ENCODE measurements at regions not wholly inside any gene's neighbourhood (a gene's known extent, or its start where the extent isn't known, plus 50 kb on each side); places are given as distances from the start of the nearest gene placed in this dataset.
"Not testable (repeated sequence)": the region's sequence is repeated elsewhere in the genome, so short reads cannot be mapped to it uniquely, and the experiment has no call there.

DNA sequence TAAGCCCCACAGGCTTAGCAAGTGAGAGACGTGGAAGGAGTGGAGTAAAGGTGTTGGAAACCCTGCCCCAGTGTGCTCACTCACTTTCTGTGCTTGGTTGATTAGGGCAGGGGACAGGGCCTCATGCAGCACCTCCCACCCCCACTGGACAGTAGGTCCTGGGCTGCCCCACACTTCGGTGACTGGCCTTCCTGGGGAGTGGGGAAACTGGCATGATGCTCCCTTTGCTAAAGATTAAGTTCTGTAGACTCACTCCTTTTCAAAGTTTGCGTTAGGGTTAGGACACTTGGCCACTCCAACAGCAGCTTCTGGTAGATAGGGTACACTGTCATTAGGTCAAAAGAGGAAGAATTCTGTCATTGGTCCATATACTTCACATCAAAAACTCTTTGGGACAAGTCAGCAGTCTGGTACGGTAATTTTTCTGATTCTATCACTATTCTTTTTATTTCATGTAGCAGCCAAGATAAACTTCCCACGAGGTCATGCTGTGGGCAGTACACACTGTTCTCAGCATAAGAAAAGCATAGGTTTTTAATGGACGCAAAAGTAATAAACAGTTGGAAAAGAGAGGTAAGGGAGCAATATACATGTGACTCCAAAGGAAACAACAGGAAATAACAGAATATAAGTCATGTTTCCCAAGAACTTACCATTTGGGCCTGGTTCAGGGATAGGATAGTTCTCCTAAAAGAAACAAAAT lies 106.6 kb upstream of the TERB2 start:
- H3K9me3 Mint-ChIP-seq (ENCODE audit: unreplicated experiment); H3K27me3 Mint-ChIP-seq (ENCODE audit: unreplicated experiment); DNase-seq (ENCODE audit: low spot score); H3K4me3 Mint-ChIP-seq (ENCODE audit: unreplicated experiment); H3K36me3 Mint-ChIP-seq (ENCODE audit: low read depth, unreplicated experiment): not testable (repeated sequence)
- Mint-ChIP-seq H3K4me1 (ENCODE audit: unreplicated experiment) (peaks cover 16% of the 10 kb centered on the region), H3K27ac (ENCODE audit: unreplicated experiment) (peak overlapping the region; percentile 38)

DNA sequence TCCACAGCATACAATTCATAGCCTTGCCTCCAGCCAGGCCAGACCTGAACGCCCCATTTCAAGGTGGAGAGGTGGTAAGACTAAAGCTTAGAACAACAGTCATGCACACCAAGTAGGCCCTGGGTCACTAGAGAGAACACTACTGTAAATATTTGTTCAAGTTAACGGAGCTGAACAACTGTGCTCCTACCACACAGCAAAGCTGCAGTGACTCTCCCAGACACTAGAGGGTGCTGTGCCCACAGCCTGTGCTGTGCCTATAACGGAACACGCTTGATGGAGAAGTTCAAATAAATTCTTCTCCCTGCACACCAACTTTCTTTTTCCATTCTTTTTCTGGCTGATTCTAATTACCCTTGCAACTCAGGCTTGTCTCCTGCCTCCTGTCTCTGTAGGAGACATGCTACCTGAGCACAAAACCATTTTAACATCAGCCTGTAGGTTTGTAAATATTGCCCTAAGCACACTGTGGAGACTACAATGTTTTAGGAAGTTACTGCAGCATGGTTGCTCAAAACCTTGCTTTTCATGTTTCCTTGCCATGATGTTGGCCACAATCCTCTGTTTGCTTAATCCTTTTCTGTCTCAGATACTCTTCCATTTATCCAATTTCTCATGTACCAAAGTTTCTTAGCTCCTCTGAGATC lies 103.1 kb upstream of the TERB2 start:
- peaks cover 16% of the 10 kb centered on the region for H3K4me1 Mint-ChIP-seq (ENCODE audit: unreplicated experiment)
- peak; percentile 81 for DNase-seq (ENCODE audit: low spot score)
- H3K27me3 Mint-ChIP-seq (ENCODE audit: unreplicated experiment); H3K9me3 Mint-ChIP-seq (ENCODE audit: unreplicated experiment); H3K4me3 Mint-ChIP-seq (ENCODE audit: unreplicated experiment); H3K36me3 Mint-ChIP-seq (ENCODE audit: low read depth, unreplicated experiment); H3K27ac Mint-ChIP-seq (ENCODE audit: unreplicated experiment): not testable (repeated sequence)
- TF ChIP-seq, protein P1, sequence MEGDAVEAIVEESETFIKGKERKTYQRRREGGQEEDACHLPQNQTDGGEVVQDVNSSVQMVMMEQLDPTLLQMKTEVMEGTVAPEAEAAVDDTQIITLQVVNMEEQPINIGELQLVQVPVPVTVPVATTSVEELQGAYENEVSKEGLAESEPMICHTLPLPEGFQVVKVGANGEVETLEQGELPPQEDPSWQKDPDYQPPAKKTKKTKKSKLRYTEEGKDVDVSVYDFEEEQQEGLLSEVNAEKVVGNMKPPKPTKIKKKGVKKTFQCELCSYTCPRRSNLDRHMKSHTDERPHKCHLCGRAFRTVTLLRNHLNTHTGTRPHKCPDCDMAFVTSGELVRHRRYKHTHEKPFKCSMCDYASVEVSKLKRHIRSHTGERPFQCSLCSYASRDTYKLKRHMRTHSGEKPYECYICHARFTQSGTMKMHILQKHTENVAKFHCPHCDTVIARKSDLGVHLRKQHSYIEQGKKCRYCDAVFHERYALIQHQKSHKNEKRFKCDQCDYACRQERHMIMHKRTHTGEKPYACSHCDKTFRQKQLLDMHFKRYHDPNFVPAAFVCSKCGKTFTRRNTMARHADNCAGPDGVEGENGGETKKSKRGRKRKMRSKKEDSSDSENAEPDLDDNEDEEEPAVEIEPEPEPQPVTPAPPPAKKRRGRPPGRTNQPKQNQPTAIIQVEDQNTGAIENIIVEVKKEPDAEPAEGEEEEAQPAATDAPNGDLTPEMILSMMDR (IDR thresholded peaks at IDR 0.05; ENCODE audit: unreplicated experiment) = peak; percentile 71

DNA sequence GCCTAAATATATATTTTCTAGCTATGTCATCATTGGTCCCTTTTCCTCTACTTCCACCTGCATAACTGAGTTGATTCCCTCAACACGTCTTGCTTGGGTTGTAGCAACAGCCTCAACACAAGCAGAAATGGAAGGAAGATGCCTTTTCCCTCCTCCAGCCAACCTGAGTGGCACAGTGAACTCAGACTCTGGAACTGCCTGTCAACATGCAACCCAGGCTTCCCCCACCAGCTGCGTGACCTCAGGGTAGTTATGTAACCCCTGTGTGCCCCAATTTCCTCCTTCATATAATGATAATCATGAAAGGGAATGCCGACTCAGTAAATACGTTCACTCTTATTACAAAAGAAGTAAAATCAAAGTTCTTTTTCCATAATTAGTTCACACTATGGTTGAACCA lies 101.8 kb upstream of the TERB2 start:
- not testable (repeated sequence) for H3K27ac Mint-ChIP-seq (ENCODE audit: unreplicated experiment); H3K36me3 Mint-ChIP-seq (ENCODE audit: low read depth, unreplicated experiment); H3K4me3 Mint-ChIP-seq (ENCODE audit: unreplicated experiment); H3K9me3 Mint-ChIP-seq (ENCODE audit: unreplicated experiment); H3K27me3 Mint-ChIP-seq (ENCODE audit: unreplicated experiment); DNase-seq (ENCODE audit: low spot score)
- peaks cover 16% of the 10 kb centered on the region for H3K4me1 Mint-ChIP-seq (ENCODE audit: unreplicated experiment)

DNA sequence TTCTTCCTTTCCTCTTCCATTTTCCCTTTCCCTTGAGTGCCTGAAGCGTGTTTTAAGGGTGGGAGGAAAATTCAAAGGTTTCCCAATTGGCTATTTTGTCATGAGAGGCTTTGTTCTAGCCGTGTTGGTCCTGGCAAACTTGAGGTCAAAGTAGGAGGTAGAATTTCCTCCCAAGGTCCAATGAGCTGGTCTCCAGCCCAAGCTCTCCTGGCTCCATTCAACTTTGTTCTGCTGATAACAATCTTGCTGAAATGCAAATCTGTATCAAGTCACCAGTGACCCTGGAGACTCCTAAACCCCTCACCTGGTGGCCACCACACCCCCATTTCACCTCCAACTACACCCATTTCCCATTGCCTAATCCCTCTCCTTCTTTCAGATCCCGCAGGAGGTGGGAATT lies 100.2 kb upstream of the TERB2 start:
- not testable (repeated sequence) for H3K9me3 Mint-ChIP-seq (ENCODE audit: unreplicated experiment); H3K4me3 Mint-ChIP-seq (ENCODE audit: unreplicated experiment); DNase-seq (ENCODE audit: low spot score); H3K36me3 Mint-ChIP-seq (ENCODE audit: low read depth, unreplicated experiment); H3K27me3 Mint-ChIP-seq (ENCODE audit: unreplicated experiment); H3K27ac Mint-ChIP-seq (ENCODE audit: unreplicated experiment)
- peaks cover 16% of the 10 kb centered on the region for H3K4me1 Mint-ChIP-seq (ENCODE audit: unreplicated experiment)

DNA sequence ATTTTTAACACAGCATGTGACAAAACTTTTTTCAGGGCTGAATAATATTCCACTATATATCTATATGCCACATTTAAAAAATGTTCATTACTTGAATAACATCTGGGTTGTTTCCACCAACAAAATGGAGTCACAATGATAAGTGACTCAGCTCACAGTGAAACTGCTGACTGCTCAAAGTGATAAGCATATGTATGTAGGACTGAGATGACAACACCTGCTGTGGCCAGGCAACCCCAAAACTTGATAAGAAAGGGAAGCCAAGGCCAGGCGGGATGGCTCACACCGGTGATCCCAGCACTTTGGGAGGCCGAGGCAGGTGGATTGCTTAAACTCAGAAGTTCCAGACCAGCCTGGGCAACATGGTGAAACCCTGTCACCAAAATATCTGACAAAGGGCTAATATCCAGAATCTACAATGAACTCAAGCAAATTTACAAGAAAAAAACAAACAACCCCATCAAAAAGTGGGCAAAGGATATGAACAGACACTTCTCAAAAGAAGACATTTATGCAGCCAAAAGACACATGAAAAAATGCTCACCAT lies 99.2 kb upstream of the TERB2 start:
- DNase-seq (ENCODE audit: low spot score); H3K27me3 Mint-ChIP-seq (ENCODE audit: unreplicated experiment); H3K9me3 Mint-ChIP-seq (ENCODE audit: unreplicated experiment); H3K4me3 Mint-ChIP-seq (ENCODE audit: unreplicated experiment); H3K27ac Mint-ChIP-seq (ENCODE audit: unreplicated experiment): not testable (repeated sequence)
- Mint-ChIP-seq H3K36me3 (ENCODE audit: low read depth, unreplicated experiment) (peaks cover 14% of the 10 kb centered on the region), H3K4me1 (ENCODE audit: unreplicated experiment) (peaks cover 13% of the 10 kb centered on the region)

DNA sequence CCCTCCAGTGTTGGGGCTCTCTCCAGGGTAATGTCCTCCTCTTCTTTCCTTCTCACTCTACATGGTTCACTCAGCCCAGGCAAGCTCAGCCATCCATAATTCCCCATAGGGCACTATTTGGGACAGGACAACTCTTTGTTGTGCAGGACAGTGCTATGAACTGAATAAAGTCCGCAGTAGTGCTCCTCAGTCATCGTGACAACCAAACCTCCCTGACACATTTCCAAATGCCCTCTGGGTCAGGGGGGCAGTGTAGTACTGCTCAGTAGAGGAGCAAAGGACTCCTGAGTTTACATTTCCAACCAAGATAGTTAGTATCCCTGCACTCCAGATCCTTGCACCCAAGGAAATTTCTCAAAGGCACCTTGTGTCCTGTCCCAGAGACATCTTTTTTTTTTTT lies 97.4 kb upstream of the TERB2 start:
- not testable (repeated sequence) for H3K9me3 Mint-ChIP-seq (ENCODE audit: unreplicated experiment); H3K4me3 Mint-ChIP-seq (ENCODE audit: unreplicated experiment); H3K27ac Mint-ChIP-seq (ENCODE audit: unreplicated experiment); DNase-seq (ENCODE audit: low spot score); H3K4me1 Mint-ChIP-seq (ENCODE audit: unreplicated experiment); H3K27me3 Mint-ChIP-seq (ENCODE audit: unreplicated experiment)
- peaks cover 20% of the 10 kb centered on the region for H3K36me3 Mint-ChIP-seq (ENCODE audit: low read depth, unreplicated experiment)

DNA sequence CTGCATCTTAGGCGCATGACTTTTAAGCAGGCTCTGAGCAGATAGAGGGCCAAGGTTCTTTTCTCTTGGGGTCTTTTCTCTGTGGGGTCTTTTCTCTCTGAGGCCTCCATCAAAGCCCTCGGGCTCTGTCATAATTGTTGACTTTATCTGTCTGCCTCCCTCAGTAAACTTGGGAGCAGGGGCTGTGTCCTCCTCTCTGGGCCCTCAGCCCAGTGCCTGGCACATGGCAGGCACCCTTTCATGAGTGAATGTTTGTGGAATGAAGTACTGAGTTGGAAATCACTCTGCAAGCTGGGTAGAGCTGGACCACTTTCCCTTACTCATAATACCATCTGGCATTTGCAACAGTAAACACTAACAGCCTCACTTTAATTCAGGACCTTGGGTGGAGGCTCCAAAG lies 96.3 kb upstream of the TERB2 start:
- H3K27me3 Mint-ChIP-seq (ENCODE audit: unreplicated experiment); H3K9me3 Mint-ChIP-seq (ENCODE audit: unreplicated experiment); H3K4me3 Mint-ChIP-seq (ENCODE audit: unreplicated experiment); DNase-seq (ENCODE audit: low spot score); H3K27ac Mint-ChIP-seq (ENCODE audit: unreplicated experiment); H3K4me1 Mint-ChIP-seq (ENCODE audit: unreplicated experiment): not testable (repeated sequence)
- H3K36me3 Mint-ChIP-seq (ENCODE audit: low read depth, unreplicated experiment) = peaks cover 20% of the 10 kb centered on the region

DNA sequence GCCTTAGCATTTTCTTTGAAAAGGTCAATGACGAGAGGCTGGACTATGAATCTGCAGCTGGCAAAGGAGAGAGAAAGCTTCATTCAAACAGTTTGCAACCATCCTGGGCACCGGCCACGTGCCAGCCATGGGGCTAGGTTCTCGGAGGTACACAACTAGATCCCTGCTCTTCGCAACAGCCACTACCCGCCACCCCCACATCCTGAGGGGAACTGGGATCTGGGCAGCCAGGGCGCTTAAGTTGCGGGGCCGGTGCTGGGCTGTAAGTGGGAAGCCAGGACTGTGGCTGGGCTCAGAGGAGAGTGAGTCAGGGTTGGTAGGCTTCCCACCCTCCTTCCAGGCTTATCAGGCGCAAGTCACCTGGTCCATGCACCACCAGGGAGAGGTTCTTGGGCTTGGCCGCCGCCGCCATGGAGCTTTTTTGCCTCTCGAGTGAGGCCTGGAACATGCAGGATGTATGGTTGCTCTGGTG lies 95.0 kb upstream of the TERB2 start:
- Mint-ChIP-seq H3K36me3 (ENCODE audit: low read depth, unreplicated experiment) (peaks cover 20% of the 10 kb centered on the region), H3K4me3 (ENCODE audit: unreplicated experiment) (no peak overlapping the region), H3K27ac (ENCODE audit: unreplicated experiment) (no peak overlapping the region), H3K4me1 (ENCODE audit: unreplicated experiment) (no peaks in the 10 kb centered on the region), H3K27me3 (ENCODE audit: unreplicated experiment) (peaks cover 8% of the 10 kb centered on the region), H3K9me3 (ENCODE audit: unreplicated experiment) (peaks cover 5% of the 10 kb centered on the region)
- TF ChIP-seq, protein P1 (IDR thresholded peaks at IDR 0.05; ENCODE audit: unreplicated experiment) = no peak
- no peak for DNase-seq (ENCODE audit: low spot score)

Data from endothelial cell (in vitro differentiated cells).